PC-3 (cell line): ENCODE measurements at regions not wholly inside any gene's neighbourhood (a gene's known extent, or its start where the extent isn't known, plus 50 kb on each side); places are given as distances from the start of the nearest gene placed in this dataset.

Experiments
- ATAC-seq: fragments of 200-7000 bp; cut with Tn5 transposase; 2 replicates; pipeline ENCODE4 v1.9.1; 2020; ENCODE audit warnings: mild to moderate bottlenecking, moderate library complexity
- BruUV-seq: library from RNA; stranded (reverse); fragments of 400-500 nt; replicated peaks from 2 replicates; lab custom pipeline; 2021; lab: Mats Ljungman, UMichigan
- CTCF ChIA-PET: fragments of 300-600 bp; sonication (Branson Sonifier 250); formaldehyde crosslinking; loops from one replicate; lab custom pipeline; 2022; ENCODE audit warnings: antibody characterized with exemption; lab: Charles Lee
- POLR2A ChIA-PET: fragments of 300-600 bp; sonication (Branson Sonifier 250); formaldehyde crosslinking; loops from one replicate; lab custom pipeline; 2022; ENCODE audit warnings: antibody characterized with exemption; ENCODE audit not compliant: unreplicated experiment; lab: Charles Lee
- DNase-seq: peaks from one replicate; pipeline ENCODE4 v3.0.0-alpha.2; 2015
- H2AFZ ChIP-seq: fragments of 300-600 bp; sonication (generic); 2 replicates; pipeline ENCODE4 v1.6.0; 2016; ENCODE audit warnings: antibody characterized with exemption, low read length
- H3F3A ChIP-seq: fragments of 300-600 bp; sonication (generic); one replicate; pipeline ENCODE4 v1.6.0; 2017; ENCODE audit warnings: antibody characterized with exemption, low read length, control low read depth, mild to moderate bottlenecking; ENCODE audit not compliant: unreplicated experiment
- H3K27ac ChIP-seq: fragments of 300-600 bp; sonication (generic); 2 replicates; pipeline ENCODE4 v1.5.1; 2016; ENCODE audit warnings: mild to moderate bottlenecking, low read length
- H3K27me3 ChIP-seq: fragments of 300-600 bp; sonication (generic); 2 replicates; pipeline ENCODE4 v1.6.1; 2016; ENCODE audit warnings: low read length, mixed read lengths
- H3K36me3 ChIP-seq: fragments of 300-600 bp; sonication (generic); 2 replicates; pipeline ENCODE4 v1.6.1; 2016; ENCODE audit warnings: low read depth, mixed run types, low read length, mixed read lengths
- H3K4me1 ChIP-seq: fragments of 300-600 bp; sonication (generic); 2 replicates; pipeline ENCODE4 v1.5.1; 2016; ENCODE audit warnings: low read length; ENCODE audit not compliant: insufficient read depth
- H3K4me2 ChIP-seq: fragments of 300-600 bp; sonication (generic); 2 replicates; pipeline ENCODE4 v1.6.0; 2016; ENCODE audit warnings: low read length
- H3K4me3 ChIP-seq: fragments of 300-600 bp; sonication (generic); 2 replicates; pipeline ENCODE4 v1.5.1; 2016; ENCODE audit warnings: mild to moderate bottlenecking, low read length, mixed read lengths
- H3K79me2 ChIP-seq: fragments of 300-600 bp; sonication (generic); 2 replicates; pipeline ENCODE4 v1.6.1; 2017; ENCODE audit warnings: low read length, mixed read lengths
- H3K9ac ChIP-seq: fragments of 300-600 bp; sonication (generic); 2 replicates; pipeline ENCODE4 v1.6.0; 2016; ENCODE audit warnings: mild to moderate bottlenecking, low read length
- H3K9me2 ChIP-seq: fragments of 300-600 bp; sonication (generic); replicated peaks from 2 replicates; pipeline ENCODE4 v1.6.1; 2016; ENCODE audit warnings: mixed run types, low read length, mixed read lengths
- H3K9me3 ChIP-seq: fragments of 300-600 bp; sonication (generic); 2 replicates; pipeline ENCODE4 v1.6.1; 2016; ENCODE audit warnings: low read length, mixed read lengths
- H4K20me1 ChIP-seq: fragments of 300-600 bp; sonication (generic); 2 replicates; pipeline ENCODE4 v1.6.1; 2016; ENCODE audit warnings: low read length, mixed read lengths
- CTCF ChIP-seq: fragments of 300-600 bp; sonication (generic); conservative IDR thresholded peaks from 2 replicates; pipeline ENCODE4 v1.5.1; 2017; ENCODE audit warnings: antibody characterized with exemption, low read depth, mild to moderate bottlenecking, low read length
- EZH2 ChIP-seq: fragments of 300-600 bp; sonication (generic); IDR thresholded peaks from one replicate; pipeline ENCODE4 v1.6.1; 2017; ENCODE audit warnings: antibody characterized with exemption, mild to moderate bottlenecking, low read length; ENCODE audit not compliant: unreplicated experiment
- EZH2phosphoT487 ChIP-seq: fragments of 300-600 bp; sonication (generic); IDR thresholded peaks from 2 replicates; pipeline ENCODE4 v1.6.1; 2018; ENCODE audit warnings: mild to moderate bottlenecking, antibody characterized with exemption, low read length, borderline replicate concordance
- intact Hi-C: fragments of 100-400 bp; cut with micrococcal nuclease; formaldehyde crosslinking; loops from 2 replicates; pipeline ENCODE4 v1.9.0; 2023

- Histone ChIP-seq H2AFZ (no peak overlapping the region), H3K27ac (no peak overlapping the region), H3F3A (no peaks in the 10 kb centered on the region), H3K4me1 (no peaks in the 10 kb centered on the region), H4K20me1 (no peaks in the 10 kb centered on the region), H3K9ac (no peak overlapping the region), H3K36me3 (no peaks in the 10 kb centered on the region), H3K4me2 (no peak overlapping the region), H3K9me3 (no peaks in the 10 kb centered on the region), H3K27me3 (no peaks in the 10 kb centered on the region), H3K79me2 (no peaks in the 10 kb centered on the region), H3K4me3 (no peak overlapping the region), H3K9me2 (no peaks in the 10 kb centered on the region)
- DNase-seq (no peak), ATAC-seq (no peak)
- no TSS peak for BruUV-seq
- POLR2A ChIA-PET, result no interaction called here
- CTCF ChIA-PET, result no interaction called here
- TF ChIP-seq CTCF (no peak), EZH2phosphoT487 (no peak), EZH2 (no peak)
- intact Hi-C loops, result no loop called here
These were observed 1346.4 kb downstream of the ROBO1 start for GRCh38 chr3:78421247-78421966.

GRCh38 chr3:78424656-78425055 lies 1343.1 kb downstream of the ROBO1 start:
- no peak overlapping the region for H3K4me3 ChIP-seq
- H3K27ac ChIP-seq, result no peak overlapping the region
- no peaks in the 10 kb centered on the region for H3F3A ChIP-seq
- intact Hi-C loops, result no loop called here
- no peak overlapping the region for H2AFZ ChIP-seq
- POLR2A ChIA-PET, result no interaction called here
- H3K9me3 ChIP-seq, result no peaks in the 10 kb centered on the region
- H3K79me2 ChIP-seq, result no peaks in the 10 kb centered on the region
- H3K36me3 ChIP-seq, result no peaks in the 10 kb centered on the region
- CTCF ChIA-PET, result no interaction called here
- no peaks in the 10 kb centered on the region for H4K20me1 ChIP-seq
- no peak for ATAC-seq
- no peak overlapping the region for H3K4me2 ChIP-seq
- no peaks in the 10 kb centered on the region for H3K9me2 ChIP-seq
- BruUV-seq, result no TSS peak
- no peak overlapping the region for H3K9ac ChIP-seq
- no peak for TF ChIP-seq CTCF
- TF ChIP-seq EZH2phosphoT487, result no peak
- TF ChIP-seq EZH2, result no peak
- DNase-seq, result no peak
- no peaks in the 10 kb centered on the region for H3K4me1 ChIP-seq
- H3K27me3 ChIP-seq, result no peaks in the 10 kb centered on the region

- Histone ChIP-seq H3K9me2 (no peaks in the 10 kb centered on the region), H3K9ac (no peak overlapping the region), H3K79me2 (no peaks in the 10 kb centered on the region), H3K36me3 (no peaks in the 10 kb centered on the region), H3K4me2 (no peak overlapping the region), H2AFZ (no peak overlapping the region), H3K27me3 (no peaks in the 10 kb centered on the region), H3K4me1 (no peaks in the 10 kb centered on the region), H3K4me3 (no peak overlapping the region), H3K27ac (no peak overlapping the region), H3F3A (no peaks in the 10 kb centered on the region), H3K9me3 (no peaks in the 10 kb centered on the region), H4K20me1 (no peaks in the 10 kb centered on the region)
- BruUV-seq, result no TSS peak
- intact Hi-C loops, result no loop called here
- DNase-seq (no peak), ATAC-seq (no peak)
- TF ChIP-seq CTCF (no peak), EZH2 (no peak), EZH2phosphoT487 (no peak)
- ChIA-PET CTCF (no interaction called here), POLR2A (interaction anchor here (0.6 kb wide), 1 partner anchor 515 kb away, joined by 4 read pairs; no protein-coding TSS in a partner anchor)
These were observed 1341.3 kb downstream of the ROBO1 start for GRCh38 chr3:78426454-78426853.
